HCT116 (cell line): ENCODE measurements at regions not wholly inside any gene's neighbourhood (a gene's known extent, or its start where the extent isn't known, plus 50 kb on each side); places are given as distances from the start of the nearest gene placed in this dataset.

Source experiments
- ATAC-seq: fragments of 200-7000 bp; cut with Tn5 transposase; 2 replicates; pipeline ENCODE4 v1.9.1; 2020; ENCODE audit warnings: mild to moderate bottlenecking, moderate library complexity
- BruUV-seq: library from RNA; stranded (reverse); fragments of 400-500 nt; replicated peaks from 2 replicates; lab custom pipeline; 2021; lab: Mats Ljungman, UMichigan
- CTCF ChIA-PET: fragments of 300-600 bp; sonication (Branson Sonifier 250); formaldehyde crosslinking; loops from one replicate; lab custom pipeline; 2021; ENCODE audit warnings: antibody characterized with exemption; lab: Charles Lee
- POLR2A ChIA-PET: fragments of 300-600, 350-600 bp; sonication (Branson Sonifier 250); formaldehyde crosslinking; loops from one replicate; lab custom pipeline; 2021; ENCODE audit warnings: antibody characterized with exemption; lab: Charles Lee
- RAD21 ChIA-PET, 2 experiments: fragments of 300-600 bp; sonication (Branson Sonifier 250); formaldehyde crosslinking; loops; one replicate each; lab custom pipeline; 2023; ENCODE audit warnings: low total read pairs in 2 of 2; ENCODE audit not compliant: uncharacterized antibody in 2 of 2, unreplicated experiment in 2 of 2, low non-redundant PET in 1 of 2; lab: Charles Lee
- DNase-seq: peaks from one replicate; pipeline ENCODE4 v3.0.0-alpha.2; 2010; ENCODE audit warnings: low read depth, low spot score
- H2AFZ ChIP-seq: fragments of 200-600 bp; shearing (Covaris generic), sonication (generic); 2 replicates; pipeline ENCODE4 v1.6.1; 2017; ENCODE audit warnings: low read depth, mixed run types, mixed read lengths, antibody characterized with exemption, low read length; ENCODE audit not compliant: poor library complexity, severe bottlenecking
- H3K27ac ChIP-seq: 2 replicates; pipeline ENCODE4 v1.5.1; 2012; ENCODE audit warnings: low read depth, low read length
- H3K27me3 ChIP-seq: fragments of 200-600 bp; sonication (generic); 2 replicates; pipeline ENCODE4 v1.6.1; 2016; ENCODE audit warnings: mixed run types, low read length, mixed read lengths; ENCODE audit not compliant: insufficient read depth
- H3K36me3 ChIP-seq, 2 experiments: fragments of 200-500 bp in 1 of 2; fragments of 200-600 bp in 1 of 2; sonication (Bioruptor generic) in 1 of 2; sonication (generic) in 1 of 2; 2 replicates each; pipeline versions ENCODE4 v1.5.1 to v1.6.1; 2014 to 2016; ENCODE audit warnings: low read length in 2 of 2, inconsistent platforms in 1 of 2, mixed read lengths in 1 of 2, mixed run types in 1 of 2; ENCODE audit not compliant: insufficient read depth in 2 of 2, control insufficient read depth in 1 of 2
- H3K4me1 ChIP-seq, 2 experiments: fragments of 200-600 bp in 1 of 2; sonication (generic) in 1 of 2; 2 replicates each; pipeline versions ENCODE4 v1.5.1 to v1.6.1; 2012 to 2017; ENCODE audit warnings: low read length in 2 of 2, inconsistent platforms in 1 of 2, mild to moderate bottlenecking in 1 of 2, mixed read lengths in 1 of 2, mixed run types in 1 of 2, moderate library complexity in 1 of 2; ENCODE audit not compliant: insufficient read depth in 2 of 2, control insufficient read depth in 1 of 2
- H3K4me2 ChIP-seq: fragments of 200-600 bp; sonication (generic); 2 replicates; pipeline ENCODE4 v1.6.1; 2017; ENCODE audit warnings: mixed run types, low read length, mixed read lengths
- H3K4me3 ChIP-seq, 2 experiments: fragments of 200-600 bp in 1 of 2; sonication (generic) in 1 of 2; replicated peaks in 1 of 2; 2 replicates each; pipeline ENCODE4 v1.5.1; 2011 to 2016; ENCODE audit warnings: low read length in 2 of 2, control low read depth in 1 of 2, low read depth in 1 of 2, mild to moderate bottlenecking in 1 of 2, mixed read lengths in 1 of 2, mixed run types in 1 of 2
- H3K79me2 ChIP-seq: fragments of 200-600 bp; sonication (generic); 2 replicates; pipeline ENCODE4 v1.6.1; 2017; ENCODE audit warnings: mild to moderate bottlenecking, mixed run types, low read length, moderate library complexity, mixed read lengths; ENCODE audit not compliant: insufficient read depth
- H3K9ac ChIP-seq: fragments of 200-600 bp; sonication (generic); 2 replicates; pipeline ENCODE4 v1.6.1; 2016; ENCODE audit warnings: low read length, mixed read lengths
- H3K9me2 ChIP-seq: fragments of 200-600 bp; sonication (generic), shearing (Covaris generic); 2 replicates; pipeline ENCODE4 v1.6.1; 2017; ENCODE audit warnings: mixed run types, mild to moderate bottlenecking, moderate library complexity; ENCODE audit not compliant: insufficient read depth
- H3K9me3 ChIP-seq, 2 experiments: fragments of 200-500 bp in 1 of 2; fragments of 200-600 bp in 1 of 2; sonication (Bioruptor generic) in 1 of 2; sonication (generic) in 1 of 2; 2 replicates each; pipeline ENCODE4 v1.6.1; 2014 to 2017; ENCODE audit warnings: low read length in 2 of 2, mixed read lengths in 2 of 2, inconsistent platforms in 1 of 2, low read depth in 1 of 2, mild to moderate bottlenecking in 1 of 2, mixed run types in 1 of 2, moderate library complexity in 1 of 2; ENCODE audit not compliant: control insufficient read depth in 1 of 2, insufficient read depth in 1 of 2
- H4K20me1 ChIP-seq: fragments of 200-600 bp; sonication (generic), shearing (Covaris generic); 2 replicates; pipeline ENCODE4 v1.6.1; 2017; ENCODE audit warnings: mixed run types, mild to moderate bottlenecking, moderate library complexity; ENCODE audit not compliant: insufficient read depth
- CEBPB ChIP-seq: IDR thresholded peaks from 2 replicates; pipeline ENCODE4 v1.6.1; 2012; ENCODE audit warnings: low read depth
- EGR1 ChIP-seq: IDR thresholded peaks from 2 replicates; pipeline ENCODE4 v1.6.1; 2012; ENCODE audit warnings: low read depth
- ELF1 ChIP-seq: IDR thresholded peaks from 2 replicates; pipeline ENCODE4 v1.6.1; 2012; ENCODE audit warnings: low read depth, borderline replicate concordance
- EZH2 ChIP-seq: fragments of 200-600 bp; sonication (generic); IDR thresholded peaks from 2 replicates; pipeline ENCODE4 v1.6.1; 2017; ENCODE audit warnings: antibody characterized with exemption, mixed run types
- EZH2phosphoT487 ChIP-seq: fragments of 200-600 bp; IDR thresholded peaks from 2 replicates; pipeline ENCODE4 v1.6.1; 2018; ENCODE audit warnings: antibody characterized with exemption, borderline replicate concordance
- FOSL1 ChIP-seq: IDR thresholded peaks from 2 replicates; pipeline ENCODE4 v1.6.1; 2012; ENCODE audit warnings: low read depth
- RAD21 ChIP-seq: IDR thresholded peaks from 2 replicates; pipeline ENCODE4 v1.6.1; 2012; ENCODE audit warnings: low read depth, mild to moderate bottlenecking
- REST ChIP-seq: IDR thresholded peaks from 2 replicates; pipeline ENCODE4 v1.6.1; 2012; ENCODE audit warnings: low read depth
- SIN3A ChIP-seq: IDR thresholded peaks from 2 replicates; pipeline ENCODE4 v1.6.1; 2012; ENCODE audit warnings: low read depth
- TCF7L2 ChIP-seq: IDR thresholded peaks from 2 replicates; pipeline ENCODE4 v1.7.0; 2011; ENCODE audit warnings: borderline replicate concordance, inconsistent platforms; ENCODE audit not compliant: insufficient read depth, insufficient read length; ENCODE audit errors: extremely low read depth
- YY1 ChIP-seq: IDR thresholded peaks from 2 replicates; pipeline ENCODE4 v1.6.1; 2011; ENCODE audit warnings: low read length, low read depth, moderate library complexity, mild to moderate bottlenecking; ENCODE audit not compliant: insufficient replicate concordance; ENCODE audit errors: extremely low read depth
- ZBTB33 ChIP-seq: IDR thresholded peaks from 2 replicates; pipeline ENCODE4 v1.6.1; 2011; ENCODE audit warnings: mild to moderate bottlenecking, low read length, moderate library complexity; ENCODE audit not compliant: insufficient replicate concordance; ENCODE audit errors: extremely low read depth
- ZFX ChIP-seq: fragments of 450-650 bp; IDR thresholded peaks from 2 replicates; pipeline ENCODE4 v1.6.1; 2017
- ZNF274 ChIP-seq: fragments of 200-500 bp; sonication (Bioruptor generic); IDR thresholded peaks from 2 replicates; pipeline ENCODE4 v1.6.1; 2014; ENCODE audit warnings: mild to moderate bottlenecking, low read depth, low read length, inconsistent platforms
- intact Hi-C: fragments of 100-400 bp; cut with micrococcal nuclease; formaldehyde crosslinking; loops from 2 replicates; pipeline ENCODE4 v1.10.0; 2022
- TF ChIP-seq, protein P1 (sequence below), 3 experiments: fragments of 200-600 bp in 1 of 3; sonication (generic) in 1 of 3; IDR thresholded peaks in 2 of 3; conservative IDR thresholded peaks in 1 of 3; 2 replicates each; pipeline ENCODE4 v1.5.1; 2012 to 2017; ENCODE audit warnings: low read depth in 2 of 3, low read length in 2 of 3, antibody characterized with exemption in 1 of 3, borderline replicate concordance in 1 of 3, control low read depth in 1 of 3, mild to moderate bottlenecking in 1 of 3, mixed read lengths in 1 of 3, mixed run types in 1 of 3, moderate library complexity in 1 of 3; ENCODE audit not compliant: insufficient read depth in 1 of 3
- TF ChIP-seq, protein P2 (sequence below): IDR thresholded peaks from 2 replicates; pipeline ENCODE4 v1.6.1; 2012
- TF ChIP-seq, protein P3 (sequence below): IDR thresholded peaks from 2 replicates; pipeline ENCODE4 v1.6.1; 2012

- TF ChIP-seq REST (no peak), SIN3A (no peak), ZNF274 (no peak), EZH2 (no peak), ZFX (no peak), YY1 (no peak), RAD21 (no peak)
- TF ChIP-seq, protein P1, sequence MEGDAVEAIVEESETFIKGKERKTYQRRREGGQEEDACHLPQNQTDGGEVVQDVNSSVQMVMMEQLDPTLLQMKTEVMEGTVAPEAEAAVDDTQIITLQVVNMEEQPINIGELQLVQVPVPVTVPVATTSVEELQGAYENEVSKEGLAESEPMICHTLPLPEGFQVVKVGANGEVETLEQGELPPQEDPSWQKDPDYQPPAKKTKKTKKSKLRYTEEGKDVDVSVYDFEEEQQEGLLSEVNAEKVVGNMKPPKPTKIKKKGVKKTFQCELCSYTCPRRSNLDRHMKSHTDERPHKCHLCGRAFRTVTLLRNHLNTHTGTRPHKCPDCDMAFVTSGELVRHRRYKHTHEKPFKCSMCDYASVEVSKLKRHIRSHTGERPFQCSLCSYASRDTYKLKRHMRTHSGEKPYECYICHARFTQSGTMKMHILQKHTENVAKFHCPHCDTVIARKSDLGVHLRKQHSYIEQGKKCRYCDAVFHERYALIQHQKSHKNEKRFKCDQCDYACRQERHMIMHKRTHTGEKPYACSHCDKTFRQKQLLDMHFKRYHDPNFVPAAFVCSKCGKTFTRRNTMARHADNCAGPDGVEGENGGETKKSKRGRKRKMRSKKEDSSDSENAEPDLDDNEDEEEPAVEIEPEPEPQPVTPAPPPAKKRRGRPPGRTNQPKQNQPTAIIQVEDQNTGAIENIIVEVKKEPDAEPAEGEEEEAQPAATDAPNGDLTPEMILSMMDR (IDR thresholded peaks at IDR 0.05 in 2 of 3, conservative IDR thresholded peaks at IDR 0.05 in 1 of 3; ENCODE audit: borderline replicate concordance in 1 of 3, insufficient read depth in 1 of 3, low read depth in 2 of 3, low read length in 2 of 3) = no peak
- TF ChIP-seq, protein P2, sequence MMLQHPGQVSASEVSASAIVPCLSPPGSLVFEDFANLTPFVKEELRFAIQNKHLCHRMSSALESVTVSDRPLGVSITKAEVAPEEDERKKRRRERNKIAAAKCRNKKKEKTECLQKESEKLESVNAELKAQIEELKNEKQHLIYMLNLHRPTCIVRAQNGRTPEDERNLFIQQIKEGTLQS = no peak
Measured at GRCh38 chr5:72641164-72641563, 134.0 kb upstream of the ZNF366 start (continued).

DNA sequence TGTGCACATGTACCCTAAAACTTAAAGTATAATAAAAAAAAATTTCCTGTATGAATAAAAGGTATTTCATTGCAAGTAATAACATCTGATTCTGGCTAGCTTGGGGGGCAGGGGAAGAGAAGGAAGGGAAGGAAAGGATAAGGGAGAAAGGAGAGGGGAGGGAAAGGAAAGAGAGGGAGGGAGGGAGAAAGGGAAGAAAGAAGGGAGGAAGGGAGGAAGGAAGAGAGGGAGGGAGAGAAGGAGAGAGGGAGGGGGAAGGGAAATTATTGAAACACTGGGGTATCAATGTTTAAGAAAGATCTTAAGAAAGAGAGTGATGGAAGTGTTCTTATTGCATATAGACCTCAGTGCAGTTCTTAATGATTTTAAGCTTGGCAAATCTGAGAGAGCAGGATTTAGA lies 129.8 kb upstream of the ZNF366 start:
- H3K4me2 ChIP-seq = no peak overlapping the region
- H3K9me3 ChIP-seq = no peaks in the 10 kb centered on the region
- DNase-seq (no peak), ATAC-seq (no peak)
- no peaks in the 10 kb centered on the region for H3K79me2 ChIP-seq
- no peaks in the 10 kb centered on the region for H3K27me3 ChIP-seq
- no peaks in the 10 kb centered on the region for H3K36me3 ChIP-seq
- H3K9ac ChIP-seq = no peak overlapping the region
- H4K20me1 ChIP-seq = no peaks in the 10 kb centered on the region
- intact Hi-C loops = no loop called here
- no TSS peak for BruUV-seq
- no peaks in the 10 kb centered on the region for H3K9me2 ChIP-seq
- no peak overlapping the region for H2AFZ ChIP-seq
- POLR2A ChIA-PET = no interaction called here
- CTCF ChIA-PET = no interaction called here
- no peaks in the 10 kb centered on the region for H3K4me1 ChIP-seq
- H3K4me3 ChIP-seq = no peak overlapping the region
- TF ChIP-seq EGR1 = no peak
- TF ChIP-seq CEBPB = no peak
- no peak for TF ChIP-seq TCF7L2
- no peak for TF ChIP-seq FOSL1
- no peak for TF ChIP-seq EZH2phosphoT487
- no peak for TF ChIP-seq ZBTB33
- TF ChIP-seq YY1 = no peak
- TF ChIP-seq ELF1 = no peak
- TF ChIP-seq, protein P3, sequence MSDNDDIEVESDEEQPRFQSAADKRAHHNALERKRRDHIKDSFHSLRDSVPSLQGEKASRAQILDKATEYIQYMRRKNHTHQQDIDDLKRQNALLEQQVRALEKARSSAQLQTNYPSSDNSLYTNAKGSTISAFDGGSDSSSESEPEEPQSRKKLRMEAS = no peak
- no peak overlapping the region for H3K27ac ChIP-seq
- RAD21 ChIA-PET = interaction anchor here in 1 of 2 experiments (0.7 kb wide), 1 partner anchor 177 kb away, joined by 5 read pairs; no protein-coding TSS in a partner anchor
